Neuronal stem cell (in vitro differentiated cells): ENCODE measurements at regions not wholly inside any gene's neighbourhood (a gene's known extent, or its start where the extent isn't known, plus 50 kb on each side); places are given as distances from the start of the nearest gene placed in this dataset.

Source experiments
- DNase-seq: peaks from one replicate; pipeline ENCODE4 v3.0.0-alpha.2; 2013; ENCODE audit warnings: low spot score
- H2AFZ ChIP-seq: one replicate; pipeline ENCODE4 v1.6.1; 2013; ENCODE audit warnings: mild to moderate bottlenecking, low read length, inconsistent platforms
- H2AK5ac ChIP-seq: 2 replicates; pipeline ENCODE4 v1.6.1; 2013; ENCODE audit warnings: low read depth, mild to moderate bottlenecking, inconsistent platforms, low read length, moderate library complexity, mixed read lengths
- H2BK120ac ChIP-seq: 2 replicates; pipeline ENCODE4 v1.6.1; 2013; ENCODE audit warnings: low read depth, mild to moderate bottlenecking, inconsistent platforms, low read length, moderate library complexity, mixed read lengths
- H2BK12ac ChIP-seq: one replicate; pipeline ENCODE4 v1.6.1; 2013; ENCODE audit warnings: low read length, inconsistent platforms
- H2BK15ac ChIP-seq: 2 replicates; pipeline ENCODE4 v1.6.1; 2013; ENCODE audit warnings: mild to moderate bottlenecking, low read length, inconsistent platforms, mixed read lengths
- H2BK5ac ChIP-seq: one replicate; pipeline ENCODE4 v1.6.1; 2013; ENCODE audit warnings: inconsistent platforms, mild to moderate bottlenecking, low read length, moderate library complexity
- H3K14ac ChIP-seq: one replicate; pipeline ENCODE4 v1.6.1; 2013; ENCODE audit warnings: low read length, inconsistent platforms
- H3K18ac ChIP-seq: 2 replicates; pipeline ENCODE4 v1.6.1; 2013; ENCODE audit warnings: low read length, inconsistent platforms
- H3K23ac ChIP-seq: 2 replicates; pipeline ENCODE4 v1.6.1; 2013; ENCODE audit warnings: low read depth, mild to moderate bottlenecking, mixed read lengths, low read length, inconsistent platforms; ENCODE audit not compliant: poor library complexity
- H3K27ac ChIP-seq: replicated peaks from 3 replicates; pipeline ENCODE4 v1.5.1; 2013; ENCODE audit warnings: low read length, inconsistent platforms
- H3K27me3 ChIP-seq, 3 experiments: 2 replicates each; pipeline ENCODE4 v1.6.1; 2013; ENCODE audit warnings: low read length in 3 of 3, mild to moderate bottlenecking in 2 of 3, inconsistent platforms in 1 of 3, low read depth in 1 of 3, mixed read lengths in 1 of 3, moderate library complexity in 1 of 3; ENCODE audit not compliant: control insufficient read depth in 3 of 3, insufficient read depth in 3 of 3
- H3K36me3 ChIP-seq, 2 donors: replicated peaks in 1 of 2; 2 replicates each; pipeline ENCODE4 v1.6.1; 2013; ENCODE audit warnings: low read length in 2 of 2; ENCODE audit not compliant: control insufficient read depth in 2 of 2, insufficient read depth in 2 of 2
- H3K4ac ChIP-seq: 2 replicates; pipeline ENCODE4 v1.6.1; 2013; ENCODE audit warnings: inconsistent platforms, mild to moderate bottlenecking, low read length, moderate library complexity
- H3K4me1 ChIP-seq, 2 donors: 1 replicate in 1 of 2; 2 replicates in 1 of 2; pipeline ENCODE4 v1.6.1; 2013; ENCODE audit warnings: low read length in 2 of 2, low read depth in 1 of 2; ENCODE audit not compliant: control insufficient read depth in 2 of 2, insufficient read depth in 1 of 2
- H3K4me2 ChIP-seq: one replicate; pipeline ENCODE4 v1.6.1; 2013; ENCODE audit warnings: mild to moderate bottlenecking, low read length, inconsistent platforms; ENCODE audit not compliant: insufficient read depth, poor library complexity, severe bottlenecking
- H3K4me3 ChIP-seq, 2 donors: 2 replicates each; pipeline ENCODE4 v1.5.1; 2013; ENCODE audit warnings: low read length in 2 of 2, mild to moderate bottlenecking in 2 of 2, inconsistent platforms in 1 of 2, moderate library complexity in 1 of 2
- H3K79me1 ChIP-seq: one replicate; pipeline ENCODE4 v1.6.1; 2013; ENCODE audit warnings: low read depth, mild to moderate bottlenecking, inconsistent platforms, low read length, moderate library complexity
- H3K9ac ChIP-seq: one replicate; pipeline ENCODE4 v1.6.1; 2013; ENCODE audit warnings: mild to moderate bottlenecking, low read depth, low read length, inconsistent platforms; ENCODE audit not compliant: poor library complexity
- H3K9me3 ChIP-seq, 2 donors: replicated peaks in 1 of 2; 2 replicates each; pipeline versions ENCODE3 to v1.6.1; 2013; ENCODE audit warnings: low read length in 2 of 2, mild to moderate bottlenecking in 2 of 2, inconsistent platforms in 1 of 2, low read depth in 1 of 2, mixed read lengths in 1 of 2, moderate library complexity in 1 of 2; ENCODE audit not compliant: control insufficient read depth in 2 of 2, insufficient read depth in 1 of 2
- H4K8ac ChIP-seq: one replicate; pipeline ENCODE4 v1.6.1; 2013; ENCODE audit warnings: low read depth, mild to moderate bottlenecking, inconsistent platforms, low read length, moderate library complexity
- H4K91ac ChIP-seq: one replicate; pipeline ENCODE4 v1.6.1; 2013; ENCODE audit warnings: low read length, low read depth, mild to moderate bottlenecking, inconsistent platforms; ENCODE audit not compliant: poor library complexity
- WGBS, 2 donors: extraction: QIAGEN DNeasy Blood & Tissue Kit; methylation state at CpG; one replicate each; pipeline ENCODE4 v1.1.7; 2013; ENCODE audit warnings: missing lambda C conversion rate in 2 of 2, mixed read lengths in 1 of 2; ENCODE audit not compliant: insufficient read length in 2 of 2, insufficient replicate concordance in 1 of 2; ENCODE audit errors: extremely low coverage in 2 of 2; 5-methylcytosine and 5-hydroxymethylcytosine counted together

GRCh38 chr22:44391481-44392445, 79.0 kb upstream of the SHISAL1 start:
- WGBS, 2 donors, result no CpG with 5 or more reads among the region's 23 CpGs
- Histone ChIP-seq H2BK5ac (no peak overlapping the region), H4K8ac (no peak overlapping the region), H3K79me1 (no peaks in the 10 kb centered on the region), H3K14ac (no peak overlapping the region), H4K91ac (no peak overlapping the region), H2BK120ac (no peak overlapping the region), H2AK5ac (peak overlapping the region; percentile 30), H3K36me3 (no peaks in the 10 kb centered on the region), H3K9me3 (no peaks in the 10 kb centered on the region), H2AFZ (no peak overlapping the region), H3K4me2 (no peak overlapping the region), H3K4ac (no peak overlapping the region), H3K27ac (no peak overlapping the region), H2BK15ac (peak overlapping the region; percentile 68), H3K27me3 (peaks cover 0 to 41% (median 0%) of the 10 kb centered on the region in 3 experiments), H3K18ac (peak overlapping the region; percentile 40), H3K9ac (no peak overlapping the region), H2BK12ac (no peak overlapping the region), H3K4me3 (no peak overlapping the region), H3K4me1 (no peaks in the 10 kb centered on the region), H3K23ac (peak overlapping the region; percentile 61)
- no peak for DNase-seq

- H2BK120ac ChIP-seq, result no peak overlapping the region
- no peak overlapping the region for H3K27ac ChIP-seq
- no CpG with 5 or more reads among the region's 6 CpGs for WGBS, 2 donors
- no peak overlapping the region for H2BK12ac ChIP-seq
- H3K4me1 ChIP-seq, result no peaks in the 10 kb centered on the region
- H3K79me1 ChIP-seq, result no peaks in the 10 kb centered on the region
- H2AFZ ChIP-seq, result no peak overlapping the region
- H3K23ac ChIP-seq, result no peak overlapping the region
- no peak overlapping the region for H2AK5ac ChIP-seq
- no peak overlapping the region for H3K9ac ChIP-seq
- H4K91ac ChIP-seq, result no peak overlapping the region
- H2BK15ac ChIP-seq, result peak overlapping the region; percentile 68
- peaks cover 0 to 48% (median 0%) of the 10 kb centered on the region in 3 experiments for H3K27me3 ChIP-seq
- no peak overlapping the region for H3K4me2 ChIP-seq
- H4K8ac ChIP-seq, result no peak overlapping the region
- no peak overlapping the region for H3K14ac ChIP-seq
- DNase-seq, result no peak
- H2BK5ac ChIP-seq, result no peak overlapping the region
- no peaks in the 10 kb centered on the region for H3K36me3 ChIP-seq
- H3K4ac ChIP-seq, result no peak overlapping the region
- H3K9me3 ChIP-seq, result no peaks in the 10 kb centered on the region
- peak overlapping the region; percentile 20 for H3K18ac ChIP-seq
- H3K4me3 ChIP-seq, result no peak overlapping the region
These were observed 78.3 kb upstream of the SHISAL1 start for GRCh38 chr22:44391015-44391414.

DNA sequence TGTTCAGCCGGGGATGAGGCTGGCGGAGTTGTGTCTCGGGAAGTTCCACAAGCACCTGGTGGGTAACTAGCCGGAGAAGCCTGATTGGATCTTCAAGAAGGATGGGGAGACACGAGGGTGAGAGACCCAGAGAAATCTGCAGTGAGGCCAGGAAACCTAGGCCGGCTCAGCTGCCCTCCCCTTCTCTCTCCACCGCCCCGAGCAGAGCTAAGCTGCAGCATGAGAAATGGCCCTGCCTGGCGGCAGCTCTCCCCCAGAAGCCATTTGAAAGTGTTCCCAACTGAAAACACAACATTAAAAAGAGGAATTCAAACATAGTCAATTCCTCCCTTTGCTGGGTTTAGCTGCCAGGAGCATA, 77.8 kb upstream of the SHISAL1 start:
- no peak overlapping the region for H4K8ac ChIP-seq
- no CpG with 5 or more reads among the region's 9 CpGs for WGBS, 2 donors
- DNase-seq, result no peak
- no peaks in the 10 kb centered on the region for H3K36me3 ChIP-seq
- H3K9ac ChIP-seq, result no peak overlapping the region
- no peaks in the 10 kb centered on the region for H3K79me1 ChIP-seq
- peak overlapping the region; percentile 83 for H3K18ac ChIP-seq
- no peak overlapping the region for H3K23ac ChIP-seq
- no peak overlapping the region for H3K14ac ChIP-seq
- H2BK12ac ChIP-seq, result no peak overlapping the region
- H4K91ac ChIP-seq, result no peak overlapping the region
- peaks cover 0 to 52% (median 0%) of the 10 kb centered on the region in 3 experiments for H3K27me3 ChIP-seq
- H3K9me3 ChIP-seq, result no peaks in the 10 kb centered on the region
- H3K4ac ChIP-seq, result no peak overlapping the region
- no peak overlapping the region for H2AK5ac ChIP-seq
- no peak overlapping the region for H3K4me2 ChIP-seq
- H3K27ac ChIP-seq, result no peak overlapping the region
- no peak overlapping the region for H2BK120ac ChIP-seq
- H2AFZ ChIP-seq, result no peak overlapping the region
- no peak overlapping the region for H2BK5ac ChIP-seq
- no peak overlapping the region for H2BK15ac ChIP-seq
- H3K4me3 ChIP-seq, result no peak overlapping the region
- H3K4me1 ChIP-seq, result no peaks in the 10 kb centered on the region

DNA sequence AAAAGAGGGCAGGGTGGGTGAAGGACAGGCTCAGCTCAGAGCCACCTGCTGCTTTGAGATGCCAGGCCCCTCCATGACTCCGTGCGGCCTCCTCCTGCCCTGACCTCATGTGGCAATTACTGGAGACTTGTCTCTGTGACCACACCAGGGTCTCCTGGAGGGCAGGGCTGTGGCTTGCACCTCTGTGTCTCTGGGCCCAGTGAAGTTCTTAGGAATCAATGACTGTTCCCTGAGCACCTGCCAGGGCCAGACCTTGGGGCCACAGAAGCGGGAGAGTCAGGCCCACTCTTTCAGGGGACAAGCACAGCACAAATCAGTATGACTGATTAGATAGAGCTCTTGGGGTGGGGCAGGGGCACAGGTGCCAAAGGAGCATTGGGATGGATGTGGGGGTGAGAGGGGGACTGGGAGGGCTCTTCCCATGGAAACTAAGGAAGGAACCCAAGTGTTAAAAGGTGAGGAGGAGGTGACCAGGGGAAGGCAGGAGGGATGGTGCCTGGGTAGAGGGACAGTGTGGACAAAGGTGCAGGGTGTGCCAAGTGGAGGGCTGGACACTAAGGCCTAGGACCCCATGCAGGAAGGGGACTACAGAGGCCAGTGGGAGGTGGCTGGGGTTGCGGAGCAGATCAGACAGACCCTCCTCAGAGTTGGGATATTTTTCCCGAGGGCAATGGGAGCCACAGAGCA, 77.3 kb upstream of the SHISAL1 start:
- WGBS, 2 donors, result no CpG with 5 or more reads among the region's 5 CpGs

More for the DNA sequence above, 77.3 kb upstream of the SHISAL1 start:
- Histone ChIP-seq H3K79me1 (no peaks in the 10 kb centered on the region), H3K36me3 (no peaks in the 10 kb centered on the region), H3K14ac (peak overlapping the region; percentile 58), H3K9ac (peak overlapping the region; percentile 66), H3K18ac (peak overlapping the region; percentile 83), H3K4me2 (no peak overlapping the region), H4K8ac (no peak overlapping the region), H3K4ac (no peak overlapping the region), H2BK5ac (no peak overlapping the region), H4K91ac (no peak overlapping the region), H3K4me1 (no peaks in the 10 kb centered on the region), H3K23ac (no peak overlapping the region), H2BK120ac (no peak overlapping the region), H2BK15ac (no peak overlapping the region), H2AK5ac (no peak overlapping the region), H3K27ac (no peak overlapping the region), H2BK12ac (no peak overlapping the region), H3K4me3 (no peak overlapping the region), H2AFZ (no peak overlapping the region), H3K9me3 (no peaks in the 10 kb centered on the region), H3K27me3 (peaks cover 0 to 53% (median 0%) of the 10 kb centered on the region in 3 experiments)
- DNase-seq, result no peak
